Mammary epithelial cell (primary cell): ENCODE measurements at regions not wholly inside any gene's neighbourhood (a gene's known extent, or its start where the extent isn't known, plus 50 kb on each side); places are given as distances from the start of the nearest gene placed in this dataset.

Experiments used
- EZH2 ChIP-seq: IDR thresholded peaks from 2 replicates; pipeline ENCODE4 v1.6.1; 2012; ENCODE audit warnings: low read length, inconsistent platforms, borderline replicate concordance
- TF ChIP-seq, protein P1 (sequence below), 2 donors: IDR thresholded peaks in 1 of 2; conservative IDR thresholded peaks in 1 of 2; 2 replicates each; pipeline ENCODE4 v1.5.1; 2011 to 2012; ENCODE audit warnings: inconsistent platforms in 2 of 2, low read length in 2 of 2, mild to moderate bottlenecking in 2 of 2, control low read depth in 1 of 2, low read depth in 1 of 2; ENCODE audit not compliant: insufficient read depth in 1 of 2; ENCODE audit errors: extremely low read depth in 1 of 2

DNA sequence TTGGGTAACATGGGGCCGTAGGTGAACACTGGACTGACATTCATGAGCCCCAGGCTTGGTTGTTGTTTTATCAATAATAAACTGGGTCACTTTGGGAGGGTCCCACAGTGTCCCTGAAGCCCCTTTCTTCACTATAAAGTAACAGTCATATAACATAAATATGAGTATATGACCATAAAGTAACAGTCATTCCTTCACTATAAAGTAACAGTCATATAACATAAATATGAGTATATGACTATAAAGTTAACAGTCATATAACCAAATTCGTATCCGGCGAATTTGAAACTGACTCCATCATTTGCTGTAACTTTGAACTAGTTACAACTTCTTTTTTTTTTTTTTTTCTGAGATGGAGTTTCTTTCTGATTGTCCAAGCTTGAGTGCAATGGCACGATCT is 210.3 kb downstream of the KATNAL1 start:
- TF ChIP-seq, protein P1, sequence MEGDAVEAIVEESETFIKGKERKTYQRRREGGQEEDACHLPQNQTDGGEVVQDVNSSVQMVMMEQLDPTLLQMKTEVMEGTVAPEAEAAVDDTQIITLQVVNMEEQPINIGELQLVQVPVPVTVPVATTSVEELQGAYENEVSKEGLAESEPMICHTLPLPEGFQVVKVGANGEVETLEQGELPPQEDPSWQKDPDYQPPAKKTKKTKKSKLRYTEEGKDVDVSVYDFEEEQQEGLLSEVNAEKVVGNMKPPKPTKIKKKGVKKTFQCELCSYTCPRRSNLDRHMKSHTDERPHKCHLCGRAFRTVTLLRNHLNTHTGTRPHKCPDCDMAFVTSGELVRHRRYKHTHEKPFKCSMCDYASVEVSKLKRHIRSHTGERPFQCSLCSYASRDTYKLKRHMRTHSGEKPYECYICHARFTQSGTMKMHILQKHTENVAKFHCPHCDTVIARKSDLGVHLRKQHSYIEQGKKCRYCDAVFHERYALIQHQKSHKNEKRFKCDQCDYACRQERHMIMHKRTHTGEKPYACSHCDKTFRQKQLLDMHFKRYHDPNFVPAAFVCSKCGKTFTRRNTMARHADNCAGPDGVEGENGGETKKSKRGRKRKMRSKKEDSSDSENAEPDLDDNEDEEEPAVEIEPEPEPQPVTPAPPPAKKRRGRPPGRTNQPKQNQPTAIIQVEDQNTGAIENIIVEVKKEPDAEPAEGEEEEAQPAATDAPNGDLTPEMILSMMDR (conservative IDR thresholded peaks at IDR 0.05 in 1 of 2, IDR thresholded peaks at IDR 0.05 in 1 of 2; ENCODE audit: extremely low read depth in 1 of 2, insufficient read depth in 1 of 2, low read depth in 1 of 2, low read length in 2 of 2) = no peak
- no peak for TF ChIP-seq EZH2
